ENCODE measurements at regions not wholly inside any gene's neighbourhood (a gene's known extent, or its start where the extent isn't known, plus 50 kb on each side); places are given as distances from the start of the nearest gene placed in this dataset.

DNA sequence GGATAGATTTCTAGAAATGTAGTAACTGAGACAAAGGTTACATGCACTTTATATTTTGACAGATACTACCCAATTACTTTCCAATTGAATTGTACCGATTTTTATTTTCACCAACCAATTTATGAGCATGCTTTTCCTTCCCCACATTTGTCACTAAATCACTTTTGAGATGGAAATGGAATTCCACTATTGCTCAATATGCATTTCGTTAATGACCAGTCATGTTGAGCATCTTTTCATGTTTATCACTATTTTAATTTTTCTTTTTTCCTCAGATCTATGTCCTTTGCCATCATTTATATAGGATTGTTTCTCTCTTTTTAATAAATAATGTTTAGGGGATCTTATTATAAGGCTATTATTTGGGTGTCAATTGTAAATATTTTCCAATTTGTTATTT is 102.8 kb upstream of the SMIM36 start:
- no peak for TF ChIP-seq REST (IDR thresholded peaks at IDR 0.05; ENCODE audit: insufficient read depth in 1 of 2, low read depth in 2 of 2, low read length in 2 of 2)
- no peak for TF ChIP-seq SIN3A (IDR thresholded peaks at IDR 0.05; ENCODE audit: borderline replicate concordance, insufficient read depth, low read length)
- no peak for TF ChIP-seq TAF1 (IDR thresholded peaks at IDR 0.05; ENCODE audit: borderline replicate concordance, insufficient read depth, low read length)
- no peak for TF ChIP-seq POLR2AphosphoS5 (IDR thresholded peaks at IDR 0.05; ENCODE audit: low read depth, low read length)
- no peak for TF ChIP-seq FOXP2 (optimal IDR thresholded peaks at IDR 0.05; ENCODE audit: borderline replicate concordance, extremely low read depth, extremely low read length, insufficient read depth)

DNA sequence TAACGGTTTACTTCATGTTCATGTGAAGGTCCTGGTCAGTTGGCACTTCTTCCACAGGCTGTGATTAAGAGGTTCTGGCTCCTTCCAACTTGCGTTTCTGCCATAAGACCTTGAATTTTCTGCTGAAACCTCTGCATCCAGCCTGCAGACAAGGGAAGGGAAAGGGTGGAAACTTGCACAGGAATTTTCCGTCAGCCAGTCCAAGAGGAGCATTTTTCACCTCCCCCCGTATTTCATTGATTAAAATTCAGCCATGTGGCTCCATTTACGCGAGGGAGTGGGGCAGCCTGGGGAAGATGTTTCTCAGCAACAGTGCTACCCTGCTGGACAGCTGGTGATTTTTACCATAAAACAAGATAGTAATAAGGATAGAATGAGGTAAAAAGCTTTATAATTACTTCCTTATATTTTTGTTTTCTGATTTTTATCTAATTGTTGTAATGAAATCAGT is 101.5 kb upstream of the SMIM36 start:
- TF ChIP-seq SIN3A (IDR thresholded peaks at IDR 0.05; ENCODE audit: borderline replicate concordance, insufficient read depth, low read length) (0 out of 2 replicates have a peak, but pooled peaks have one; percentile 48), POLR2AphosphoS5 (IDR thresholded peaks at IDR 0.05; ENCODE audit: low read depth, low read length) (no peak; the same call in 1 of the 2 replicates), FOXP2 (optimal IDR thresholded peaks at IDR 0.05; ENCODE audit: borderline replicate concordance, extremely low read depth, extremely low read length, insufficient read depth) (no peak), REST (IDR thresholded peaks at IDR 0.05; ENCODE audit: insufficient read depth in 1 of 2, low read depth in 2 of 2, low read length in 2 of 2) (peak in 1 of 2 experiments; percentile 68; a peak in 1 of 4 replicates)

DNA sequence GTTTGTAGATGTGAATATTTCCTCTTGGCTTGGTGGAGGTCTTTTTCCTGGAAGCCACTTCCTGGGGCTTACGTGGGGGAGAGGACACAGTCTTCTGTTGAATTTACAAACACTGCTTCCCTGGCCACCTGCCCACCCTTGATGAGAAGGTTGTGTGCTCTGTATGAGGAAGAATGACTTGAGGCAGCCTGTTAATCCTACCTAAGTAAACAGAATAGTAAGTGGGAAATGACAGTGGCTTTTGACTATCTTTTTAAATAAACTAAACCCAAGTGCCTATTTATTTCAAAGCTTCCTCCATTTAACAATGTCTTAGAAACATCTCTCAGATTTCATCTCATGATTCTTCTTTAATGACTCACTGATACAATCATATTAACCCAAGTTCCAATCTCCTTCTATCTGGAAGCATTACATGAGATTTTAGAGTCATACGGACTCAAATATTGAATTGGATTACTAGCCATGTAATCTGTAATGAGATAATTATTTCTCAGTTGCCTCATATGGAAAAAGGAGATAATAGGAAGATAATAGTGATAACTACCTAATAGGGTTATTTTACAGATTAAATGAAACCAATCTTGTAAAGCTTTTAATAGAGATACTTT is 96.6 kb upstream of the SMIM36 start:
- no peak; the same call in 1 of the 2 replicates for TF ChIP-seq SIN3A (IDR thresholded peaks at IDR 0.05; ENCODE audit: borderline replicate concordance, insufficient read depth, low read length)
- peak in 1 of 2 experiments; percentile 56; a peak in 1 of 4 replicates for TF ChIP-seq REST (IDR thresholded peaks at IDR 0.05; ENCODE audit: insufficient read depth in 1 of 2, low read depth in 2 of 2, low read length in 2 of 2)
- no peak for TF ChIP-seq TAF1 (IDR thresholded peaks at IDR 0.05; ENCODE audit: borderline replicate concordance, insufficient read depth, low read length)
- TF ChIP-seq FOXP2 (optimal IDR thresholded peaks at IDR 0.05; ENCODE audit: borderline replicate concordance, extremely low read depth, extremely low read length, insufficient read depth), result peak; percentile 71
- TF ChIP-seq POLR2AphosphoS5 (IDR thresholded peaks at IDR 0.05; ENCODE audit: low read depth, low read length), result peak; percentile 67

GRCh38 chr17:55606488-55606815 is 95.2 kb upstream of the SMIM36 start:
- TF ChIP-seq TAF1 (IDR thresholded peaks at IDR 0.05; ENCODE audit: borderline replicate concordance, insufficient read depth, low read length), result no peak
- TF ChIP-seq FOXP2 (optimal IDR thresholded peaks at IDR 0.05; ENCODE audit: borderline replicate concordance, extremely low read depth, extremely low read length, insufficient read depth), result no peak
- no peak for TF ChIP-seq REST (IDR thresholded peaks at IDR 0.05; ENCODE audit: insufficient read depth in 1 of 2, low read depth in 2 of 2, low read length in 2 of 2)
- TF ChIP-seq SIN3A (IDR thresholded peaks at IDR 0.05; ENCODE audit: borderline replicate concordance, insufficient read depth, low read length), result no peak
- TF ChIP-seq POLR2AphosphoS5 (IDR thresholded peaks at IDR 0.05; ENCODE audit: low read depth, low read length), result no peak
